WTC11 (cell line): ENCODE measurements at regions not wholly inside any gene's neighbourhood (a gene's known extent, or its start where the extent isn't known, plus 50 kb on each side); places are given as distances from the start of the nearest gene placed in this dataset.

Source experiments
- ATAC-seq: fragments of 200-7000 bp; cut with Tn5 transposase; 2 replicates; pipeline ENCODE4 v1.10.0; 2021; ENCODE audit warnings: mild to moderate bottlenecking, moderate library complexity
- CTCF ChIA-PET: fragments of 300-600 bp; sonication (Branson Sonifier 250); formaldehyde crosslinking; loops from one replicate; lab custom pipeline; 2021; ENCODE audit warnings: antibody characterized with exemption; lab: Charles Lee
- POLR2A ChIA-PET: fragments of 350-600 bp; sonication (Branson Sonifier 250); formaldehyde crosslinking; loops from one replicate; lab custom pipeline; 2021; ENCODE audit warnings: antibody characterized with exemption; lab: Charles Lee
- DNase-seq: peaks from one replicate; pipeline ENCODE4 v3.0.0; 2021; ENCODE audit warnings: low spot score
- H3K27ac Mint-ChIP-seq: 2 replicates; pipeline ENCODE4 v1.8.0; 2021; ENCODE audit warnings: mixed read lengths
- H3K27me3 Mint-ChIP-seq: 2 replicates; pipeline ENCODE4 v1.8.0; 2021; ENCODE audit warnings: low read depth, mild to moderate bottlenecking, moderate library complexity, mixed read lengths
- H3K36me3 Mint-ChIP-seq: 2 replicates; pipeline ENCODE4 v1.8.0; 2021; ENCODE audit warnings: mixed read lengths
- H3K4me1 Mint-ChIP-seq: 2 replicates; pipeline ENCODE4 v1.8.0; 2022; ENCODE audit warnings: mixed read lengths
- H3K4me3 Mint-ChIP-seq: 2 replicates; pipeline ENCODE4 v1.8.0; 2021; ENCODE audit warnings: mild to moderate bottlenecking, moderate library complexity, mixed read lengths
- H3K9me3 Mint-ChIP-seq: 2 replicates; pipeline ENCODE4 v1.8.0; 2021; ENCODE audit warnings: mixed read lengths
- AFF4 ChIP-seq: sonication (generic); formaldehyde crosslinking; IDR thresholded peaks from 2 replicates; pipeline ENCODE4 v1.8.1; 2023; ENCODE audit warnings: mild to moderate bottlenecking, missing genetic modification reagents, borderline replicate concordance
- ATF2 ChIP-seq: sonication (generic); formaldehyde crosslinking; IDR thresholded peaks from 2 replicates; pipeline ENCODE4 v1.8.1; 2022; ENCODE audit warnings: low read depth, missing genetic modification reagents, borderline replicate concordance
- CDX4 ChIP-seq: fragments of 250-450 bp; sonication (Bioruptor Pico); IDR thresholded peaks from 2 replicates; pipeline ENCODE4 v1.9.0; 2021; ENCODE audit warnings: moderate library complexity, mild to moderate bottlenecking, inconsistent platforms, borderline replicate concordance
- CTCF ChIP-seq: fragments of 200-600 bp; IDR thresholded peaks from 2 replicates; pipeline ENCODE4 v1.8.0; 2022; ENCODE audit warnings: antibody characterized with exemption
- EMX1 ChIP-seq: fragments of 250-450 bp; sonication (Bioruptor Pico); IDR thresholded peaks from 2 replicates; pipeline ENCODE4 v1.8.0; 2021; ENCODE audit warnings: mild to moderate bottlenecking
- NFYB ChIP-seq: sonication (generic); formaldehyde crosslinking; conservative IDR thresholded peaks from 2 replicates; pipeline ENCODE4 v1.8.0; 2022; ENCODE audit warnings: low read depth, missing genetic modification reagents
- PRRX2 ChIP-seq: fragments of 250-450 bp; sonication (Bioruptor Pico); IDR thresholded peaks from 2 replicates; pipeline ENCODE4 v1.8.0; 2021; ENCODE audit warnings: mild to moderate bottlenecking
- SOX15 ChIP-seq: fragments of 250-450 bp; sonication (Bioruptor Pico); IDR thresholded peaks from 2 replicates; pipeline ENCODE4 v1.9.0; 2021; ENCODE audit warnings: mild to moderate bottlenecking
- TEAD4 ChIP-seq: sonication (generic); formaldehyde crosslinking; IDR thresholded peaks from 2 replicates; pipeline ENCODE4 v1.8.0; 2022; ENCODE audit warnings: mild to moderate bottlenecking, missing genetic modification reagents
- ZBTB21 ChIP-seq: sonication (generic); formaldehyde crosslinking; IDR thresholded peaks from 2 replicates; pipeline ENCODE4 v1.8.1; 2023; ENCODE audit warnings: mild to moderate bottlenecking, missing genetic modification reagents, borderline replicate concordance
- ZNF317 ChIP-seq: sonication (generic); formaldehyde crosslinking; IDR thresholded peaks from 2 replicates; pipeline ENCODE4 v1.8.1; 2023; ENCODE audit warnings: low read depth, mild to moderate bottlenecking, moderate library complexity, missing genetic modification reagents, borderline replicate concordance
- ZNF671 ChIP-seq: fragments of 250-450 bp; sonication (Bioruptor Pico); IDR thresholded peaks from 2 replicates; pipeline ENCODE4 v1.8.0; 2021; ENCODE audit warnings: mild to moderate bottlenecking
- TF ChIP-seq, protein P1 (sequence below): sonication (generic); formaldehyde crosslinking; IDR thresholded peaks from 2 replicates; pipeline ENCODE4 v1.8.0; 2022; ENCODE audit warnings: mild to moderate bottlenecking, missing genetic modification reagents
- TF ChIP-seq, protein P2 (sequence below): sonication (generic); formaldehyde crosslinking; IDR thresholded peaks from 2 replicates; pipeline ENCODE4 v1.8.0; 2022; ENCODE audit warnings: mild to moderate bottlenecking, missing genetic modification reagents
- TF ChIP-seq, protein P3 (sequence below): sonication (generic); formaldehyde crosslinking; IDR thresholded peaks from 2 replicates; pipeline ENCODE4 v1.8.1; 2022; ENCODE audit warnings: mild to moderate bottlenecking, moderate library complexity, missing genetic modification reagents

DNA sequence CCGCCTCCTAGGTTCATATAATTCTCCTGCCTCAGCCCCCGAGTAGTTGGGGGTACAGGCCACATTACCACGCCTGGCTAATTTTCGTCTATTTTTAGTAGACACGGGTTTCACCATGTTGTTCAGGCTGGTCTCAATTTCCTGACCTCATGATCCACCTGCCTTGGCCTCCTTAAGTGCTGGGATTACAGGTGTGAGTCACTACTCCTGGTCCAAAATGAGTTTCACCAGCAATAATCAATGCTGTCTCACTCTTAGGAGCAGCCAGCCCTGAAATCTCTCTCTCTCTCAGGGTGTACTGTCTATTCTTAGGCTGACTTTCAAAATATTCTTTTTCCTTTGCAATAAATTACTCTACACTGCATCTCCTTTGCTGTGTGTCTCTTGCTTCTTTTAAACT lies 177.5 kb upstream of the HSFY2 start (continued):
- TF ChIP-seq AFF4, result no peak
- TF ChIP-seq, protein P1, sequence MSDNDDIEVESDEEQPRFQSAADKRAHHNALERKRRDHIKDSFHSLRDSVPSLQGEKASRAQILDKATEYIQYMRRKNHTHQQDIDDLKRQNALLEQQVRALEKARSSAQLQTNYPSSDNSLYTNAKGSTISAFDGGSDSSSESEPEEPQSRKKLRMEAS, result no peak

GRCh38 chrY:18936831-18937230 lies 163.3 kb upstream of the HSFY2 start:
- H3K4me3 Mint-ChIP-seq, result no peak overlapping the region
- H3K4me1 Mint-ChIP-seq, result peaks cover 5% of the 10 kb centered on the region
- no peak overlapping the region for H3K27ac Mint-ChIP-seq
- H3K27me3 Mint-ChIP-seq, result no peaks in the 10 kb centered on the region
- H3K36me3 Mint-ChIP-seq, result no peaks in the 10 kb centered on the region; the same call in 1 of the 2 replicates
- CTCF ChIA-PET, result no interaction called here
- TF ChIP-seq ATF2 (CRISPR knock-in tag) (no peak), CTCF (no peak), TEAD4 (CRISPR knock-in tag) (no peak), ZNF671 (CRISPR knock-in tag) (no peak), NFYB (CRISPR knock-in tag) (no peak), PRRX2 (CRISPR knock-in tag) (no peak), EMX1 (no peak), SOX15 (CRISPR knock-in tag) (no peak), CDX4 (CRISPR knock-in tag) (no peak), ZBTB21 (CRISPR knock-in tag) (no peak), ZNF317 (CRISPR knock-in tag) (no peak)
- TF ChIP-seq, protein P2, sequence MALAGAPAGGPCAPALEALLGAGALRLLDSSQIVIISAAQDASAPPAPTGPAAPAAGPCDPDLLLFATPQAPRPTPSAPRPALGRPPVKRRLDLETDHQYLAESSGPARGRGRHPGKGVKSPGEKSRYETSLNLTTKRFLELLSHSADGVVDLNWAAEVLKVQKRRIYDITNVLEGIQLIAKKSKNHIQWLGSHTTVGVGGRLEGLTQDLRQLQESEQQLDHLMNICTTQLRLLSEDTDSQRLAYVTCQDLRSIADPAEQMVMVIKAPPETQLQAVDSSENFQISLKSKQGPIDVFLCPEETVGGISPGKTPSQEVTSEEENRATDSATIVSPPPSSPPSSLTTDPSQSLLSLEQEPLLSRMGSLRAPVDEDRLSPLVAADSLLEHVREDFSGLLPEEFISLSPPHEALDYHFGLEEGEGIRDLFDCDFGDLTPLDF, result no peak
- TF ChIP-seq, protein P3, sequence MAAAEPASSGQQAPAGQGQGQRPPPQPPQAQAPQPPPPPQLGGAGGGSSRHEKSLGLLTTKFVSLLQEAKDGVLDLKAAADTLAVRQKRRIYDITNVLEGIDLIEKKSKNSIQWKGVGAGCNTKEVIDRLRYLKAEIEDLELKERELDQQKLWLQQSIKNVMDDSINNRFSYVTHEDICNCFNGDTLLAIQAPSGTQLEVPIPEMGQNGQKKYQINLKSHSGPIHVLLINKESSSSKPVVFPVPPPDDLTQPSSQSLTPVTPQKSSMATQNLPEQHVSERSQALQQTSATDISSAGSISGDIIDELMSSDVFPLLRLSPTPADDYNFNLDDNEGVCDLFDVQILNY (CRISPR knock-in tag), result no peak
- ATAC-seq (no peak), DNase-seq (no peak)
- no peaks in the 10 kb centered on the region for H3K9me3 Mint-ChIP-seq
- POLR2A ChIA-PET, result no interaction called here
